ENCODE measurements at regions not wholly inside any gene's neighbourhood (a gene's known extent, or its start where the extent isn't known, plus 50 kb on each side); places are given as distances from the start of the nearest gene placed in this dataset.

DNA sequence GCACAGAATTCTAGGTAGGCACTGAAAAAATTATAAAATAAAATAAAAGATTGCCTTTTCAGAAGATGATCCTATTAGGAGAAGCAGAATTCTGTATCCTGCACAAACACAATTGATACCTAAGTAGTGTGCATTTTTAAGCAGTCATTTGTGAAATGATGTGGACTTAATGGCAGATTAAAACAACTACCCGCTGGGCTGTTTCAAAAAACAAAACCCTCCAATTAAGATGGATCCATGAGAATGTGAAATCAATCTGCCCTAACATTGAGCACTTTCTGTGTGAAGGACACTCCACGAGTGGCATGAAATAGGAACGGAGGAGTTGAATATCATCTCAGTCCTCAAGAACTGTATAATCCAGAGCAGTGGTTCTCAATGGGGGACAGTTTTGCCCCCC is 1012.8 kb upstream of the EEF2KMT start:
- TF ChIP-seq POLR2A (IDR thresholded peaks at IDR 0.05) = no peak
- TF ChIP-seq, protein P1, sequence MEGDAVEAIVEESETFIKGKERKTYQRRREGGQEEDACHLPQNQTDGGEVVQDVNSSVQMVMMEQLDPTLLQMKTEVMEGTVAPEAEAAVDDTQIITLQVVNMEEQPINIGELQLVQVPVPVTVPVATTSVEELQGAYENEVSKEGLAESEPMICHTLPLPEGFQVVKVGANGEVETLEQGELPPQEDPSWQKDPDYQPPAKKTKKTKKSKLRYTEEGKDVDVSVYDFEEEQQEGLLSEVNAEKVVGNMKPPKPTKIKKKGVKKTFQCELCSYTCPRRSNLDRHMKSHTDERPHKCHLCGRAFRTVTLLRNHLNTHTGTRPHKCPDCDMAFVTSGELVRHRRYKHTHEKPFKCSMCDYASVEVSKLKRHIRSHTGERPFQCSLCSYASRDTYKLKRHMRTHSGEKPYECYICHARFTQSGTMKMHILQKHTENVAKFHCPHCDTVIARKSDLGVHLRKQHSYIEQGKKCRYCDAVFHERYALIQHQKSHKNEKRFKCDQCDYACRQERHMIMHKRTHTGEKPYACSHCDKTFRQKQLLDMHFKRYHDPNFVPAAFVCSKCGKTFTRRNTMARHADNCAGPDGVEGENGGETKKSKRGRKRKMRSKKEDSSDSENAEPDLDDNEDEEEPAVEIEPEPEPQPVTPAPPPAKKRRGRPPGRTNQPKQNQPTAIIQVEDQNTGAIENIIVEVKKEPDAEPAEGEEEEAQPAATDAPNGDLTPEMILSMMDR (IDR thresholded peaks at IDR 0.05 in 8 of 11, conservative IDR thresholded peaks at IDR 0.05 in 3 of 11) = no peak
